CD4-positive, alpha-beta T cell (primary cell): ENCODE measurements at regions not wholly inside any gene's neighbourhood (a gene's known extent, or its start where the extent isn't known, plus 50 kb on each side); places are given as distances from the start of the nearest gene placed in this dataset.
"Not testable (repeated sequence)": the region's sequence is repeated elsewhere in the genome, so short reads cannot be mapped to it uniquely, and the experiment has no call there.

ENCODE experiments used
- ATAC-seq: fragments of 200-7000 bp; cut with Tn5 transposase; one replicate; pipeline ENCODE4 v1.10.0; 2022; ENCODE audit warnings: mild to moderate bottlenecking; ENCODE audit not compliant: poor library complexity
- CTCF ChIA-PET: fragments of 350-600 bp; sonication (Branson Sonifier 250); formaldehyde crosslinking; loops from one replicate; lab custom pipeline; 2021; ENCODE audit warnings: antibody characterized with exemption, inconsistent platforms; lab: Charles Lee
- POLR2A ChIA-PET: fragments of 350-600 bp; sonication (Branson Sonifier 250); formaldehyde crosslinking; loops from one replicate; lab custom pipeline; 2021; ENCODE audit warnings: antibody characterized with exemption, inconsistent platforms; lab: Charles Lee
- DNase-seq, 14 experiments: peaks; one replicate each; pipeline ENCODE4 v3.0.0-alpha.2; 2013 to 2020; ENCODE audit warnings: mixed read lengths in 2 of 14
- H3K27ac ChIP-seq, 2 donors: one replicate each; pipeline versions ENCODE4 v1.5.1 to v1.7.0; 2013; ENCODE audit warnings: low read length in 2 of 2, low read depth in 1 of 2, mild to moderate bottlenecking in 1 of 2
- H3K27me3 ChIP-seq, 2 experiments: 1 replicate in 1 of 2; 2 replicates in 1 of 2; pipeline versions ENCODE4 v1.6.1 to v1.7.0; 2013; ENCODE audit warnings: low read length in 2 of 2, control low read depth in 1 of 2, mild to moderate bottlenecking in 1 of 2, moderate library complexity in 1 of 2; ENCODE audit not compliant: insufficient read depth in 2 of 2, control insufficient read depth in 1 of 2
- H3K36me3 ChIP-seq: one replicate; pipeline ENCODE4 v1.6.1; 2013; ENCODE audit warnings: low read length, control low read depth; ENCODE audit not compliant: insufficient read depth
- H3K4me1 ChIP-seq: one replicate; pipeline ENCODE4 v1.6.1; 2013; ENCODE audit warnings: low read length, control low read depth; ENCODE audit not compliant: insufficient read depth
- H3K4me3 ChIP-seq: one replicate; pipeline ENCODE4 v1.5.1; 2013; ENCODE audit warnings: mild to moderate bottlenecking, low read length, moderate library complexity
- H3K9me3 ChIP-seq, 2 experiments: 1 replicate in 1 of 2; 2 replicates in 1 of 2; pipeline versions ENCODE4 v1.6.1 to v1.7.0; 2013; ENCODE audit warnings: low read length in 2 of 2, mild to moderate bottlenecking in 2 of 2, control low read depth in 1 of 2, moderate library complexity in 1 of 2; ENCODE audit not compliant: control insufficient read depth in 1 of 2, insufficient read depth in 1 of 2
- H3K27ac Mint-ChIP-seq: one replicate; pipeline ENCODE4 v1.8.0; 2020; ENCODE audit warnings: mixed read lengths
- H3K27me3 Mint-ChIP-seq: one replicate; pipeline ENCODE4 v1.8.0; 2021; ENCODE audit warnings: mixed read lengths
- H3K36me3 Mint-ChIP-seq: one replicate; pipeline ENCODE4 v1.8.0; 2021; ENCODE audit warnings: low read depth, mixed read lengths
- H3K4me1 Mint-ChIP-seq: one replicate; pipeline ENCODE4 v1.8.0; 2021; ENCODE audit warnings: low read depth, mixed read lengths
- H3K4me3 Mint-ChIP-seq: one replicate; pipeline ENCODE4 v1.8.0; 2020; ENCODE audit warnings: mild to moderate bottlenecking, mixed read lengths
- H3K9me3 Mint-ChIP-seq: one replicate; pipeline ENCODE4 v1.8.0; 2020; ENCODE audit warnings: mixed read lengths
- intact Hi-C, 2 experiments: fragments of 100-400 bp; cut with DNase I in 1 of 2; cut with micrococcal nuclease in 1 of 2; formaldehyde crosslinking; loops; one replicate each; pipeline versions ENCODE4 v1.15.1 to v1.9.0; 2023 to 2025; cut with DNase I, micrococcal nuclease
- TF ChIP-seq, protein P1 (sequence below): fragments of 200-600 bp; IDR thresholded peaks from one replicate; pipeline ENCODE4 v1.8.0; 2022; ENCODE audit warnings: antibody characterized with exemption, mild to moderate bottlenecking

DNA sequence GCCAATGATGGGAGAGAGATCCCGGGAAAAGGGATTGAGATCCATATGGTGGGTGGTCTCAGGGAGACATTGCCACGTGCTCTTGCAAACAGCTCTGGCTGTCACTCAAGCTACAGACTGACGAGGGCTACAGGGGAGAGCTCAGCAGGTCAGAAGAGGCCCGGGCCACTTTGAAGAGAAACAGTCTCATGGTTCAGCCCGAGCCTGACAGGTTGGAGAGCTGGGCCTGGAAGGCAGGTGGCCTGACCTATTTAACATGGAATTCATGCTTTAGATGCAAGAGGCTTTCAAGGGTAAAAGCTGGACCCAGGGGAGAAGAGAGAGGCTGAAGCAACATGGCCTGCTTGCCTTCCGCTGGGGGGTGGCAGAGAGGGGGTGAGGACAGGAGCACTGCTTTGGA lies 81.0 kb upstream of the BRD7 start:
- ChIA-PET CTCF (interaction anchor here (1.3 kb wide), 1 partner anchor 122 kb away, joined by 3 read pairs; no protein-coding TSS in a partner anchor), POLR2A (no interaction called here)
- DNase-seq (no peak), ATAC-seq (no peak)
- Mint-ChIP-seq H3K36me3 (no peaks in the 10 kb centered on the region), H3K4me3 (no peak overlapping the region), H3K9me3 (no peaks in the 10 kb centered on the region), H3K27me3 (no peaks in the 10 kb centered on the region), H3K4me1 (no peaks in the 10 kb centered on the region), H3K27ac (no peak overlapping the region)
- TF ChIP-seq, protein P1, sequence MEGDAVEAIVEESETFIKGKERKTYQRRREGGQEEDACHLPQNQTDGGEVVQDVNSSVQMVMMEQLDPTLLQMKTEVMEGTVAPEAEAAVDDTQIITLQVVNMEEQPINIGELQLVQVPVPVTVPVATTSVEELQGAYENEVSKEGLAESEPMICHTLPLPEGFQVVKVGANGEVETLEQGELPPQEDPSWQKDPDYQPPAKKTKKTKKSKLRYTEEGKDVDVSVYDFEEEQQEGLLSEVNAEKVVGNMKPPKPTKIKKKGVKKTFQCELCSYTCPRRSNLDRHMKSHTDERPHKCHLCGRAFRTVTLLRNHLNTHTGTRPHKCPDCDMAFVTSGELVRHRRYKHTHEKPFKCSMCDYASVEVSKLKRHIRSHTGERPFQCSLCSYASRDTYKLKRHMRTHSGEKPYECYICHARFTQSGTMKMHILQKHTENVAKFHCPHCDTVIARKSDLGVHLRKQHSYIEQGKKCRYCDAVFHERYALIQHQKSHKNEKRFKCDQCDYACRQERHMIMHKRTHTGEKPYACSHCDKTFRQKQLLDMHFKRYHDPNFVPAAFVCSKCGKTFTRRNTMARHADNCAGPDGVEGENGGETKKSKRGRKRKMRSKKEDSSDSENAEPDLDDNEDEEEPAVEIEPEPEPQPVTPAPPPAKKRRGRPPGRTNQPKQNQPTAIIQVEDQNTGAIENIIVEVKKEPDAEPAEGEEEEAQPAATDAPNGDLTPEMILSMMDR, result no peak
- Histone ChIP-seq H3K4me1 (no peaks in the 10 kb centered on the region), H3K9me3 (no peaks in the 10 kb centered on the region), H3K36me3 (no peaks in the 10 kb centered on the region), H3K27ac (no peak overlapping the region), H3K27me3 (peaks cover 0 to 2% of the 10 kb centered on the region in 2 experiments), H3K4me3 (no peak overlapping the region)
- intact Hi-C loops, result no loop called here

DNA sequence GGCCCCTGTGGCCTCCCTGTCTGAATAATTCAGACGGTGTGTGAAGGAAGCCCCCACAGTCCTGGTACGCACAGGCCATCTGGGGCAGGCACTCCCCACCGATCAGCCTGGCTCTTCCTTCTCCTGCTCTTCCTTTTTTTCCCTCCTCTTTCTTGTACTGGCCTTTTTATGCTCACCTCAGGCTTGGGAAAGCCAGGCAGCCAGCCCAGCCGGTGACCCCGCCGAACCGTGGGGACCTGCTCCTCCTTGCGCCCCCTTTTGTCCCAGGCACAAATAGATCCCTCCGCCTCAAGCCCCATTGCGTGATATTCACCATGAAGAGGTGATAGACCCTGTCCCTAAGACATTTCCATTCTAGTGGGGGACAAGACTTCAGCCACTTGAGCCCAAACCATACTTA lies 80.2 kb upstream of the BRD7 start:
- Histone ChIP-seq H3K4me1 (no peaks in the 10 kb centered on the region), H3K27me3 (peaks cover 0 to 2% of the 10 kb centered on the region in 2 experiments), H3K27ac (no peak overlapping the region), H3K36me3 (no peaks in the 10 kb centered on the region), H3K9me3 (no peaks in the 10 kb centered on the region), H3K4me3 (no peak overlapping the region)
- DNase-seq (no peak), ATAC-seq (no peak)
- H3K9me3 Mint-ChIP-seq, result no peaks in the 10 kb centered on the region
- intact Hi-C loops, result no loop called here
- no peaks in the 10 kb centered on the region for H3K4me1 Mint-ChIP-seq
- TF ChIP-seq, protein P1, result no peak
- no peaks in the 10 kb centered on the region for H3K36me3 Mint-ChIP-seq
- H3K27me3 Mint-ChIP-seq, result no peaks in the 10 kb centered on the region
- POLR2A ChIA-PET, result no interaction called here
- H3K27ac Mint-ChIP-seq, result no peak overlapping the region
- CTCF ChIA-PET, result no interaction called here
- no peak overlapping the region for H3K4me3 Mint-ChIP-seq

DNA sequence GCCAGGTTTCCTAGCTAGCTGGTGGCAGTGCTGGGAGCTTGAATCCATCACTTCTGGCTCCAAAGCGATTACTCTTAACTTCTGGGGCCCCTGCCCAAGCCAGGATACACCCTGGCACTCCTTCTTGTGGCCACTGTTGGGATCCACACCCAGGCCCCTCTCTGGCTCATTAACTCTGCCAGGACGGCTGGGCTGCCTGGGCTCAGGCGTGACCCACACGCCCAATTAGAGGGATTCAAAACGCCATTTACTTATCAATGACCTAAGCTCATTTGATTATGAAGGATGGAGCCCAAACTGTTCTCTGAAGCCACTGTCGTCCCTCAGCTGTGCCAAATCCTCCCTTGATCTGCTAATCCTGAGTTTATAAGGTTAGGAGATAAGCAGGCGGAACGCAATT lies 79.7 kb upstream of the BRD7 start:
- TF ChIP-seq, protein P1, result no peak
- H3K4me1 ChIP-seq, result no peaks in the 10 kb centered on the region
- no peak overlapping the region for H3K27ac ChIP-seq
- no peaks in the 10 kb centered on the region for H3K9me3 Mint-ChIP-seq
- H3K4me1 Mint-ChIP-seq, result no peaks in the 10 kb centered on the region
- no peak overlapping the region for H3K4me3 ChIP-seq
- H3K9me3 ChIP-seq, result no peaks in the 10 kb centered on the region
- ChIA-PET CTCF (no interaction called here), POLR2A (no interaction called here)
- H3K27ac Mint-ChIP-seq, result no peak overlapping the region
- DNase-seq, result no peak
- H3K27me3 ChIP-seq, result peaks cover 0 to 2% of the 10 kb centered on the region in 2 experiments
- intact Hi-C loops, result no loop called here
- H3K36me3 Mint-ChIP-seq, result no peaks in the 10 kb centered on the region
- H3K4me3 Mint-ChIP-seq, result no peak overlapping the region
- no peaks in the 10 kb centered on the region for H3K36me3 ChIP-seq
- no peaks in the 10 kb centered on the region for H3K27me3 Mint-ChIP-seq
- ATAC-seq, result peak; percentile 48

DNA sequence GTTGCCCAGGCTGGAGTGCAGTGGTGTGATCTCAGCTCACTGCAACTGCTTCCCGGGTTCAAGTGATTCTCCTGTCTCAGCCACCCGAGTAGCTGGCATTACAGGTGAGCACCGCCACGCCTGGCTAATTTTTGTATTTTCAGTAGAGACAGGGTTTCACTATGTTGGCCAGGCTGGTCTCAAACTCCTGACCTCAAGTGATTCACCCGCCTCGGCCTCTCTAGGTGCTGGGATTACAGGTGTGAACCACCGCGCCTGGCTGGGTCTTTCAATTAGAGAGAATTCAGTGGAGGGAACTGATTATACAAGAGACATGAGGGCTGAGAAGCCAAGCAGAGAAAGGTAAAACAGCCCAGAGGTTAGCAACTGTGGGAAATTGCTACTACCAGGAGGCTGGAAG lies 78.6 kb upstream of the BRD7 start:
- ATAC-seq, intact Hi-C loops, H3K4me1 Mint-ChIP-seq, H3K27me3 Mint-ChIP-seq, H3K36me3 ChIP-seq, H3K27ac Mint-ChIP-seq, H3K4me1 ChIP-seq, H3K27me3 ChIP-seq, H3K36me3 Mint-ChIP-seq, H3K27ac ChIP-seq, H3K9me3 ChIP-seq, DNase-seq, H3K4me3 ChIP-seq, H3K9me3 Mint-ChIP-seq, H3K4me3 Mint-ChIP-seq, CTCF ChIA-PET: not testable (repeated sequence)
- POLR2A ChIA-PET, result interaction anchor here (0.6 kb wide), 1 partner anchor 94 kb away, joined by 3 read pairs; no protein-coding TSS in a partner anchor
